ENCODE measurements at regions not wholly inside any gene's neighbourhood (a gene's known extent, or its start where the extent isn't known, plus 50 kb on each side); places are given as distances from the start of the nearest gene placed in this dataset.

DNA sequence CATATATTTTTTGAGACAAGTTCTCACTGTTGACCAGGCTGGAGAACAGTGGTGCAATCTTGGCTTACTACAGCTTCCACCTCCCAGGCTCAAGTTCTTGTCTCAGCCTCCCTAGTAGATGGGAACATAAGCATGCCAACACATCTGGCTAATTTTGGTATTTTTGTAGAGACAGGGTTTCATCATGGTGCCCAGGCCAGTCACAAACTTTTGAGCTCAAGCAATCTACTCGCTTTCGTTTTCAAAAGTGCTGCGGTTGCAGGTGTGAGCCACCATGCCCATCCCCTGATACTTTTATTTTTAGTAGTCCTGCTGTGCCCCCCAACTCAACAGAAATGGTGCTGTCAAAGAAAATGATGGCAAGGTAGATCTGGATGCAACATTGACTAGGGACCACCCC is 1127.3 kb downstream of the SUCLG1 start:
- TF ChIP-seq, protein P1, sequence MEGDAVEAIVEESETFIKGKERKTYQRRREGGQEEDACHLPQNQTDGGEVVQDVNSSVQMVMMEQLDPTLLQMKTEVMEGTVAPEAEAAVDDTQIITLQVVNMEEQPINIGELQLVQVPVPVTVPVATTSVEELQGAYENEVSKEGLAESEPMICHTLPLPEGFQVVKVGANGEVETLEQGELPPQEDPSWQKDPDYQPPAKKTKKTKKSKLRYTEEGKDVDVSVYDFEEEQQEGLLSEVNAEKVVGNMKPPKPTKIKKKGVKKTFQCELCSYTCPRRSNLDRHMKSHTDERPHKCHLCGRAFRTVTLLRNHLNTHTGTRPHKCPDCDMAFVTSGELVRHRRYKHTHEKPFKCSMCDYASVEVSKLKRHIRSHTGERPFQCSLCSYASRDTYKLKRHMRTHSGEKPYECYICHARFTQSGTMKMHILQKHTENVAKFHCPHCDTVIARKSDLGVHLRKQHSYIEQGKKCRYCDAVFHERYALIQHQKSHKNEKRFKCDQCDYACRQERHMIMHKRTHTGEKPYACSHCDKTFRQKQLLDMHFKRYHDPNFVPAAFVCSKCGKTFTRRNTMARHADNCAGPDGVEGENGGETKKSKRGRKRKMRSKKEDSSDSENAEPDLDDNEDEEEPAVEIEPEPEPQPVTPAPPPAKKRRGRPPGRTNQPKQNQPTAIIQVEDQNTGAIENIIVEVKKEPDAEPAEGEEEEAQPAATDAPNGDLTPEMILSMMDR (IDR thresholded peaks at IDR 0.05; ENCODE audit: insufficient read depth, low read length, poor library complexity, severe bottlenecking) = no peak
- TF ChIP-seq EZH2phosphoT487 (conservative IDR thresholded peaks at IDR 0.05; ENCODE audit: low read length) = no peak

Data from SU-DHL-6 (cell line).